ENCODE measurements at regions not wholly inside any gene's neighbourhood (a gene's known extent, or its start where the extent isn't known, plus 50 kb on each side); places are given as distances from the start of the nearest gene placed in this dataset.
"Not testable (repeated sequence)": the region's sequence is repeated elsewhere in the genome, so short reads cannot be mapped to it uniquely, and the experiment has no call there.

GRCh38 chr2:189308056-189308790 is 128.7 kb upstream of the COL5A2 start:
- H3K4me1 Mint-ChIP-seq (ENCODE audit: low read depth), result no peaks in the 10 kb centered on the region
- H3K36me3 Mint-ChIP-seq (ENCODE audit: low read depth), result no peaks in the 10 kb centered on the region
- no peaks in the 10 kb centered on the region for H3K27me3 Mint-ChIP-seq
- no peak overlapping the region for H3K27ac Mint-ChIP-seq
- no peaks in the 10 kb centered on the region for H3K9me3 Mint-ChIP-seq
- H3K4me3 Mint-ChIP-seq, result no peak overlapping the region
- intact Hi-C loops (cut with micrococcal nuclease), result no loop called here

GRCh38 chr2:189309331-189309730 is 129.8 kb upstream of the COL5A2 start:
- H3K27me3 Mint-ChIP-seq, result no peaks in the 10 kb centered on the region

GRCh38 chr2:189312211-189312610 is 129.1 kb upstream of the WDR75 start:
- H3K27me3 Mint-ChIP-seq, result no peaks in the 10 kb centered on the region
- intact Hi-C loops (cut with micrococcal nuclease), result no loop called here
- no peak overlapping the region for H3K4me3 Mint-ChIP-seq
- no peaks in the 10 kb centered on the region for H3K36me3 Mint-ChIP-seq (ENCODE audit: low read depth)
- no peak overlapping the region for H3K27ac Mint-ChIP-seq
- H3K9me3 Mint-ChIP-seq, result no peaks in the 10 kb centered on the region
- no peaks in the 10 kb centered on the region for H3K4me1 Mint-ChIP-seq (ENCODE audit: low read depth)

More at GRCh38 chr2:189309331-189309730, 129.8 kb upstream of the COL5A2 start:
- intact Hi-C loops (cut with micrococcal nuclease), result no loop called here
- H3K4me3 Mint-ChIP-seq, result no peak overlapping the region
- no peaks in the 10 kb centered on the region for H3K36me3 Mint-ChIP-seq (ENCODE audit: low read depth)
- no peaks in the 10 kb centered on the region for H3K9me3 Mint-ChIP-seq
- H3K27ac Mint-ChIP-seq, result no peak overlapping the region
- H3K4me1 Mint-ChIP-seq (ENCODE audit: low read depth), result no peaks in the 10 kb centered on the region

- no peaks in the 10 kb centered on the region for H3K27me3 Mint-ChIP-seq
- intact Hi-C loops (cut with micrococcal nuclease), result no loop called here
- no peaks in the 10 kb centered on the region for H3K4me1 Mint-ChIP-seq (ENCODE audit: low read depth)
- H3K27ac Mint-ChIP-seq, result no peak overlapping the region
- H3K4me3 Mint-ChIP-seq, result no peak overlapping the region
- no peaks in the 10 kb centered on the region for H3K9me3 Mint-ChIP-seq
- H3K36me3 Mint-ChIP-seq (ENCODE audit: low read depth), result no peaks in the 10 kb centered on the region
These were observed 128.6 kb upstream of the WDR75 start for GRCh38 chr2:189312643-189313042.

DNA sequence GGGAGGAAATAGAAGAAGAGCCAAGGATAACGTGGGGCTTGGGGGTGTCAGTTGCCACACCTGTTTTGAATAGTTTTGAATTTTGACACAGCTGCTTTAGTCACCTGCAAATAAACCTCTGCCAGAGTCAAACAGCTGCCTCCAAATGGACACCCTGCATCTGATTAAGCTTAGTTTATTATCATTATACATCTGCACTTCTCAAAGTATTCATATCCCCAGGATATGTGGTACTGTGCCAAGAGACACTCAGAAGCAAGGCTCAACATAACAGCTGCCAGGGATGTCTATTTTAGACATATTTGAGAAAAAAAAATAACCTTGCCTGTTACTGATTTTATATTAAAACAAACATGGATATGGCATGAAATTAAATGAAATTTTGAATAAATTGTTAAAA is 122.5 kb upstream of the WDR75 start:
- Mint-ChIP-seq H3K27ac (no peak overlapping the region), H3K4me3 (no peak overlapping the region), H3K4me1 (ENCODE audit: low read depth) (no peaks in the 10 kb centered on the region), H3K36me3 (ENCODE audit: low read depth) (no peaks in the 10 kb centered on the region), H3K9me3 (peaks cover 15% of the 10 kb centered on the region), H3K27me3 (no peaks in the 10 kb centered on the region)
- intact Hi-C loops (cut with micrococcal nuclease), result no loop called here

DNA sequence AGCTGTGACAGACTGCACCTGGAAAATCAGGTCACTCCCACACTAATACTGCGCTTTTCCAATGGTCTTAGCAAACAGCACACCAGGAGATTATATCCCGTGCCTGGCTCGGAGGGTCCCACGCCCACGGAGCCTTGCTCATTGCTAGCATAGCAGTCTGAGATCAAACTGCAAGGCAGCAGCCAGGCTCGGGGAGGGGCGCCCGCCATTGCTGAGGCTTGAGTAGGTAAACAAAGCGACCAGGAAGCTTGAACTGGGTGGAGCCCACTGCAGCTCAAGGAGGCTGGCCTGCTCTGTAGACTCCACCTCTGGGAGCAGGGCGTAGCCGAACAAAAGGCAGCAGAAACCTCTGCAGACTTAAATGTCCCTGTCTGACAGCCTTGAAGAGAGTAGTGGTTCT is 121.8 kb upstream of the WDR75 start:
- H3K27me3 Mint-ChIP-seq; H3K36me3 Mint-ChIP-seq (ENCODE audit: low read depth); H3K4me3 Mint-ChIP-seq; intact Hi-C loops (cut with micrococcal nuclease); H3K27ac Mint-ChIP-seq; H3K4me1 Mint-ChIP-seq (ENCODE audit: low read depth): not testable (repeated sequence)
- peaks cover 15% of the 10 kb centered on the region for H3K9me3 Mint-ChIP-seq

- intact Hi-C loops (cut with micrococcal nuclease), result no loop called here
- Mint-ChIP-seq H3K9me3 (no peaks in the 10 kb centered on the region), H3K4me3 (no peak overlapping the region), H3K4me1 (ENCODE audit: low read depth) (no peaks in the 10 kb centered on the region), H3K27me3 (no peaks in the 10 kb centered on the region), H3K27ac (no peak overlapping the region), H3K36me3 (ENCODE audit: low read depth) (no peaks in the 10 kb centered on the region)
These were observed 113.1 kb upstream of the WDR75 start for GRCh38 chr2:189327879-189328847.

DNA sequence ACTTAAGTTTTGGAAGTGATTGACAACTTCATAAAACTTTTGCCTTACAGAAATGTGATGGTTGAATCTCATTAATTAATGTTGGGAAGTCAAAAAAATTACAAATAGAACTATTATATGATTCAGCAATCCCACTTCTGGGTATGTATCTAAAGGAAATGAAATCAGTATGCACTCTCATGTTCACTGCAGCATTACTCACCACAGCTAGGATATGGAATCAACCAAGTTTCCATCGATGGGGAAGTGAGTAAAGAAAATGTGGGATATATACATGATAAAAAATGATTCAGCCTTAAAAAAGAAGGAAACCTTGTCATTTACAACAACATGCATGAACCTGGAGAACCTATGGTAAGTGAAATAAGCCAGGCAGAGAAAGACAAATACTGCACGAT is 112.4 kb upstream of the WDR75 start:
- H3K4me3 Mint-ChIP-seq, result no peak overlapping the region
- intact Hi-C loops (cut with micrococcal nuclease), result no loop called here
- H3K27me3 Mint-ChIP-seq, result no peaks in the 10 kb centered on the region
- no peaks in the 10 kb centered on the region for H3K4me1 Mint-ChIP-seq (ENCODE audit: low read depth)
- no peak overlapping the region for H3K27ac Mint-ChIP-seq
- H3K9me3 Mint-ChIP-seq, result no peaks in the 10 kb centered on the region
- no peaks in the 10 kb centered on the region for H3K36me3 Mint-ChIP-seq (ENCODE audit: low read depth)

GRCh38 chr2:189336276-189336975 is 104.8 kb upstream of the WDR75 start:
- H3K4me1 Mint-ChIP-seq (ENCODE audit: low read depth), result no peaks in the 10 kb centered on the region
- H3K4me3 Mint-ChIP-seq, result no peak overlapping the region
- H3K27ac Mint-ChIP-seq, result no peak overlapping the region
- H3K9me3 Mint-ChIP-seq, result peaks cover 23% of the 10 kb centered on the region
- no peaks in the 10 kb centered on the region for H3K27me3 Mint-ChIP-seq
- intact Hi-C loops (cut with micrococcal nuclease), result no loop called here
- no peaks in the 10 kb centered on the region for H3K36me3 Mint-ChIP-seq (ENCODE audit: low read depth)

- intact Hi-C loops (cut with micrococcal nuclease), result no loop called here
- Mint-ChIP-seq H3K9me3 (peaks cover 23% of the 10 kb centered on the region), H3K36me3 (ENCODE audit: low read depth) (no peaks in the 10 kb centered on the region), H3K27ac (no peak overlapping the region), H3K27me3 (no peaks in the 10 kb centered on the region), H3K4me3 (no peak overlapping the region), H3K4me1 (ENCODE audit: low read depth) (no peaks in the 10 kb centered on the region)
These were observed 103.6 kb upstream of the WDR75 start for GRCh38 chr2:189337656-189338055.

- H3K27ac Mint-ChIP-seq, result no peak overlapping the region
- intact Hi-C loops (cut with micrococcal nuclease), result no loop called here
- H3K4me3 Mint-ChIP-seq, result no peak overlapping the region
- no peaks in the 10 kb centered on the region for H3K27me3 Mint-ChIP-seq
- peaks cover 23% of the 10 kb centered on the region for H3K9me3 Mint-ChIP-seq
- no peaks in the 10 kb centered on the region for H3K36me3 Mint-ChIP-seq (ENCODE audit: low read depth)
- no peaks in the 10 kb centered on the region for H3K4me1 Mint-ChIP-seq (ENCODE audit: low read depth)
These were observed 103.2 kb upstream of the WDR75 start for GRCh38 chr2:189338115-189338514.

GRCh38 chr2:189341077-189341476 is 100.2 kb upstream of the WDR75 start:
- intact Hi-C loops (cut with micrococcal nuclease), result no loop called here
- Mint-ChIP-seq H3K4me1 (ENCODE audit: low read depth) (no peaks in the 10 kb centered on the region), H3K9me3 (peaks cover 23% of the 10 kb centered on the region), H3K27me3 (no peaks in the 10 kb centered on the region), H3K27ac (no peak overlapping the region), H3K36me3 (ENCODE audit: low read depth) (no peaks in the 10 kb centered on the region), H3K4me3 (no peak overlapping the region)

GRCh38 chr2:189344043-189344442 is 97.2 kb upstream of the WDR75 start:
- no peak overlapping the region for H3K4me3 Mint-ChIP-seq

DNA sequence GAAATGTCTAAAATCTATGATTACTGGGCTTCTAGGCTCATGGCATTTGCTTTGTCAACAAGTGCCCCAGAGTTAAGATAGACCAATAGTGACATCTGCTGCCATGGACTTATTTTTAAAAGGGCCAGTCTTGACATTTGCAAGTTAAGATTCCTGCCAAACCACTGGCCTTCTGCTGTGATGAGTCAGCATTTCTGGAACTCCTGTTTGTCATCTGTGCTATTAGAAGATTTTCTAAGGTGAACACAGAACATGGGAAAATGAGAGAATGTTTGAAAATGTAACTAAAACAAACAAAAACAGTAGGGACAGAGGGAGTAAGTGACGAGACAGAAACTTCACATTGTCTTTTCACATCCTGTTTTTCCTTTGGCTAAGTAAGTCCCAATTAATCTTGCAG is 93.7 kb upstream of the WDR75 start:
- Mint-ChIP-seq H3K27me3 (no peaks in the 10 kb centered on the region), H3K4me3 (peak overlapping the region; percentile 53), H3K36me3 (ENCODE audit: low read depth) (no peaks in the 10 kb centered on the region), H3K4me1 (ENCODE audit: low read depth) (peaks cover 5% of the 10 kb centered on the region), H3K27ac (no peak overlapping the region), H3K9me3 (no peaks in the 10 kb centered on the region)
- intact Hi-C loops (cut with micrococcal nuclease), result no loop called here

More at GRCh38 chr2:189344043-189344442, 97.2 kb upstream of the WDR75 start:
- H3K27me3 Mint-ChIP-seq, result no peaks in the 10 kb centered on the region
- H3K27ac Mint-ChIP-seq, result no peak overlapping the region
- peaks cover 5% of the 10 kb centered on the region for H3K4me1 Mint-ChIP-seq (ENCODE audit: low read depth)
- H3K36me3 Mint-ChIP-seq (ENCODE audit: low read depth), result no peaks in the 10 kb centered on the region
- intact Hi-C loops (cut with micrococcal nuclease), result no loop called here
- H3K9me3 Mint-ChIP-seq, result peaks cover 8% of the 10 kb centered on the region
